Inflammatory macrophage treated with lipopolysaccharide for 4 hours (primary cell): ENCODE measurements at regions not wholly inside any gene's neighbourhood (a gene's known extent, or its start where the extent isn't known, plus 50 kb on each side); places are given as distances from the start of the nearest gene placed in this dataset.
"Not testable (repeated sequence)": the region's sequence is repeated elsewhere in the genome, so short reads cannot be mapped to it uniquely, and the experiment has no call there.

ENCODE experiments used
- DNase-seq: peaks from one replicate; pipeline ENCODE4 v3.0.0-alpha.2; 2020

GRCh38 chr18:28421950-28422349 is 245.0 kb upstream of the CDH2 start:
- DNase-seq = not testable (repeated sequence)

- no peak for DNase-seq
Observed at GRCh38 chr18:28412521-28412920, 235.6 kb upstream of the CDH2 start.

GRCh38 chr18:28411806-28412205 is 234.9 kb upstream of the CDH2 start:
- DNase-seq = no peak

GRCh38 chr18:28409811-28410210 is 232.9 kb upstream of the CDH2 start:
- no peak for DNase-seq

- no peak for DNase-seq
Observed at GRCh38 chr18:28408528-28408927, 231.6 kb upstream of the CDH2 start.

GRCh38 chr18:28407681-28408080 is 230.8 kb upstream of the CDH2 start:
- DNase-seq = no peak

- DNase-seq = no peak
Observed at GRCh38 chr18:28406533-28406932, 229.6 kb upstream of the CDH2 start.

GRCh38 chr18:28404694-28405093 is 227.8 kb upstream of the CDH2 start:
- DNase-seq = no peak

- DNase-seq = no peak
Observed at GRCh38 chr18:28399781-28400362, 222.9 kb upstream of the CDH2 start.

- no peak for DNase-seq
Observed at GRCh38 chr18:28398471-28398870, 221.5 kb upstream of the CDH2 start.

GRCh38 chr18:28390022-28390421 is 213.1 kb upstream of the CDH2 start:
- DNase-seq = no peak

GRCh38 chr18:28382215-28382879 is 205.4 kb upstream of the CDH2 start:
- no peak for DNase-seq

GRCh38 chr18:28372186-28372585 is 195.3 kb upstream of the CDH2 start:
- DNase-seq = no peak

GRCh38 chr18:28366676-28367075 is 189.7 kb upstream of the CDH2 start:
- no peak for DNase-seq

GRCh38 chr18:28365411-28365831 is 188.5 kb upstream of the CDH2 start:
- DNase-seq = no peak

- DNase-seq = no peak
Observed at GRCh38 chr18:28363124-28363523, 186.2 kb upstream of the CDH2 start.

- DNase-seq = no peak
Observed at GRCh38 chr18:28359176-28359575, 182.2 kb upstream of the CDH2 start.

- DNase-seq = no peak
Observed at GRCh38 chr18:28357766-28358401, 181.0 kb upstream of the CDH2 start.

- DNase-seq = no peak
Observed at GRCh38 chr18:28350821-28351220, 173.9 kb upstream of the CDH2 start.

GRCh38 chr18:28342231-28342630 is 165.3 kb upstream of the CDH2 start:
- no peak for DNase-seq

- DNase-seq = no peak
Observed at GRCh38 chr18:28338316-28338715, 161.4 kb upstream of the CDH2 start.

- no peak for DNase-seq
Observed at GRCh38 chr18:28334516-28334915, 157.6 kb upstream of the CDH2 start.

GRCh38 chr18:28332071-28332470 is 155.1 kb upstream of the CDH2 start:
- DNase-seq = no peak

- DNase-seq = no peak
Observed at GRCh38 chr18:28331551-28331950, 154.6 kb upstream of the CDH2 start.

- DNase-seq = no peak
Observed at GRCh38 chr18:28313602-28314001, 136.7 kb upstream of the CDH2 start.
